Loucy (cell line): ENCODE measurements at regions not wholly inside any gene's neighbourhood (a gene's known extent, or its start where the extent isn't known, plus 50 kb on each side); places are given as distances from the start of the nearest gene placed in this dataset.

Experiments
- H2AFZ ChIP-seq: fragments of 200-600 bp; sonication (generic); 2 replicates; pipeline ENCODE4 v1.6.0; 2016; ENCODE audit warnings: antibody characterized with exemption, mild to moderate bottlenecking, low read length, moderate library complexity
- H3F3A ChIP-seq: fragments of 200-600 bp; 2 replicates; pipeline ENCODE4 v1.6.0; 2016; ENCODE audit warnings: antibody characterized with exemption, low read depth, mild to moderate bottlenecking
- H3K27me3 ChIP-seq: fragments of 200-600 bp; sonication (generic); 2 replicates; pipeline ENCODE4 v1.6.1; 2014; ENCODE audit warnings: low read length, mild to moderate bottlenecking; ENCODE audit not compliant: insufficient read depth, poor library complexity, severe bottlenecking
- H3K36me3 ChIP-seq: fragments of 200-600 bp; sonication (generic); 2 replicates; pipeline ENCODE4 v1.6.1; 2016; ENCODE audit warnings: low read length; ENCODE audit not compliant: insufficient read depth
- H3K4me1 ChIP-seq: fragments of 200-600 bp; sonication (generic); 2 replicates; pipeline ENCODE4 v1.5.1; 2014; ENCODE audit warnings: low read length, mild to moderate bottlenecking; ENCODE audit not compliant: insufficient read depth, poor library complexity, severe bottlenecking
- H3K4me2 ChIP-seq: fragments of 200-600 bp; sonication (generic); 2 replicates; pipeline ENCODE4 v1.6.0; 2014; ENCODE audit warnings: antibody characterized with exemption, low read length, low read depth, mild to moderate bottlenecking; ENCODE audit not compliant: poor library complexity, severe bottlenecking
- H3K4me3 ChIP-seq: fragments of 200-600 bp; sonication (generic); 2 replicates; pipeline ENCODE4 v1.5.1; 2014; ENCODE audit warnings: low read length, mild to moderate bottlenecking, mixed read lengths; ENCODE audit not compliant: poor library complexity, severe bottlenecking
- H3K79me2 ChIP-seq: fragments of 200-600 bp; sonication (generic); 2 replicates; pipeline ENCODE4 v1.6.1; 2014; ENCODE audit warnings: low read length; ENCODE audit not compliant: insufficient read depth
- H3K9ac ChIP-seq: fragments of 200-600 bp; sonication (generic); 2 replicates; pipeline ENCODE4 v1.6.0; 2014; ENCODE audit warnings: mild to moderate bottlenecking, low read depth, low read length, moderate library complexity; ENCODE audit not compliant: poor library complexity, severe bottlenecking
- H3K9me2 ChIP-seq: fragments of 200-600 bp; sonication (generic); replicated peaks from 2 replicates; pipeline ENCODE4 v1.6.1; 2016; ENCODE audit warnings: low read depth, low read length, mixed read lengths
- H3K9me3 ChIP-seq: fragments of 200-600 bp; sonication (generic); 2 replicates; pipeline ENCODE4 v1.6.1; 2014; ENCODE audit warnings: mild to moderate bottlenecking, antibody characterized with exemption, low read length, low read depth; ENCODE audit not compliant: insufficient read depth
- H4K20me1 ChIP-seq: fragments of 200-600 bp; sonication (generic); 2 replicates; pipeline ENCODE4 v1.6.0; 2014; ENCODE audit warnings: antibody characterized with exemption, low read length, mild to moderate bottlenecking; ENCODE audit not compliant: insufficient read depth, poor library complexity, severe bottlenecking
- CTCF ChIP-seq: fragments of 200-600 bp; sonication (generic); conservative IDR thresholded peaks from 2 replicates; pipeline ENCODE4 v1.5.1; 2014; ENCODE audit warnings: mild to moderate bottlenecking, antibody characterized with exemption, low read length
- EZH2phosphoT487 ChIP-seq: fragments of 200-600 bp; IDR thresholded peaks from 2 replicates; pipeline ENCODE4 v1.6.1; 2018; ENCODE audit warnings: antibody characterized with exemption, mild to moderate bottlenecking, moderate library complexity, borderline replicate concordance

- H3K9me3 ChIP-seq: no peaks in the 10 kb centered on the region
- H3F3A ChIP-seq: no peaks in the 10 kb centered on the region
- H3K27me3 ChIP-seq: no peaks in the 10 kb centered on the region
- no peaks in the 10 kb centered on the region for H4K20me1 ChIP-seq
- TF ChIP-seq CTCF (peak; percentile 39), EZH2phosphoT487 (no peak)
- H3K79me2 ChIP-seq: no peaks in the 10 kb centered on the region
- no peak overlapping the region for H3K4me3 ChIP-seq
- H3K9me2 ChIP-seq: no peaks in the 10 kb centered on the region
- H3K4me2 ChIP-seq: no peak overlapping the region
- H2AFZ ChIP-seq: no peak overlapping the region
- no peaks in the 10 kb centered on the region for H3K36me3 ChIP-seq
- no peaks in the 10 kb centered on the region for H3K4me1 ChIP-seq
- H3K9ac ChIP-seq: no peak overlapping the region
Measured at GRCh38 chr18:2121224-2121623, 450.1 kb downstream of the METTL4 start.

GRCh38 chr18:2123077-2123476 lies 448.2 kb downstream of the METTL4 start:
- H2AFZ ChIP-seq: no peak overlapping the region
- no peaks in the 10 kb centered on the region for H3K9me2 ChIP-seq
- no peaks in the 10 kb centered on the region for H3K27me3 ChIP-seq
- H3K9me3 ChIP-seq: no peaks in the 10 kb centered on the region
- no peaks in the 10 kb centered on the region for H3K79me2 ChIP-seq
- H3K9ac ChIP-seq: no peak overlapping the region
- no peaks in the 10 kb centered on the region for H4K20me1 ChIP-seq
- no peak overlapping the region for H3K4me3 ChIP-seq
- no peaks in the 10 kb centered on the region for H3F3A ChIP-seq
- TF ChIP-seq EZH2phosphoT487 (no peak), CTCF (no peak)
- no peak overlapping the region for H3K4me2 ChIP-seq
- H3K4me1 ChIP-seq: no peaks in the 10 kb centered on the region
- H3K36me3 ChIP-seq: no peaks in the 10 kb centered on the region

- Histone ChIP-seq H3K9me3 (no peaks in the 10 kb centered on the region), H3K9me2 (no peaks in the 10 kb centered on the region), H3K4me1 (no peaks in the 10 kb centered on the region), H3K9ac (no peak overlapping the region), H2AFZ (no peak overlapping the region), H4K20me1 (no peaks in the 10 kb centered on the region), H3K79me2 (no peaks in the 10 kb centered on the region), H3K4me3 (no peak overlapping the region), H3F3A (no peaks in the 10 kb centered on the region), H3K36me3 (no peaks in the 10 kb centered on the region), H3K4me2 (no peak overlapping the region), H3K27me3 (no peaks in the 10 kb centered on the region)
- TF ChIP-seq CTCF (peak; percentile 44), EZH2phosphoT487 (no peak)
Measured at GRCh38 chr18:2134364-2134763, 436.9 kb downstream of the METTL4 start.
